ENCODE measurements at regions not wholly inside any gene's neighbourhood (a gene's known extent, or its start where the extent isn't known, plus 50 kb on each side); places are given as distances from the start of the nearest gene placed in this dataset.

DNA sequence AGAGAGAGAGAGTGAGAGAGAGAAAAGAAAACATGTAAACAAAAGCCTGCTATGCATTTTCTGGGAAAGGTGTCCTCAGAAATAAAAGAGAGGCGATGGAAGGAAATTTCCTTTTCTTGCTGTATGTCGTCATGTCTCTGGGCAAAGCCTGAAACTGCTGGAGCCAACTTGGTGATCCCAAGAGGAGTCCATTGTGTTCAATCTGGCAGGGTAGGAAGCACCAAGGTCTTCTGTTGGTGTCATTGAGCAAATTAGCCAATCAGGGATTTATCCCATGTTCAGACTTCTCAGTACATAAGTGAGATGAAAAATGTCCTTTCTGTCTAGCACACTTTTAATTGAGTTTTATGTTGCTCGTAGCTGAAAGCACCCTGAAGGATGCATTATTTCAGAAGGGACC, 260.0 kb upstream of the KAZN start (continued):
- TF ChIP-seq, protein P1, sequence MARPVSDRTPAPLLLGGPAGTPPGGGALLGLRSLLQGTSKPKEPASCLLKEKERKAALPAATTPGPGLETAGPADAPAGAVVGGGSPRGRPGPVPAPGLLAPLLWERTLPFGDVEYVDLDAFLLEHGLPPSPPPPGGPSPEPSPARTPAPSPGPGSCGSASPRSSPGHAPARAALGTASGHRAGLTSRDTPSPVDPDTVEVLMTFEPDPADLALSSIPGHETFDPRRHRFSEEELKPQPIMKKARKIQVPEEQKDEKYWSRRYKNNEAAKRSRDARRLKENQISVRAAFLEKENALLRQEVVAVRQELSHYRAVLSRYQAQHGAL (CRISPR knock-in tag; IDR thresholded peaks at IDR 0.05; ENCODE audit: not compliant biosample characterization): no peak
- TF ChIP-seq ZBTB38 (CRISPR knock-in tag; IDR thresholded peaks at IDR 0.05) (no peak), NR3C1 (CRISPR knock-in tag; IDR thresholded peaks at IDR 0.05) (no peak)

DNA sequence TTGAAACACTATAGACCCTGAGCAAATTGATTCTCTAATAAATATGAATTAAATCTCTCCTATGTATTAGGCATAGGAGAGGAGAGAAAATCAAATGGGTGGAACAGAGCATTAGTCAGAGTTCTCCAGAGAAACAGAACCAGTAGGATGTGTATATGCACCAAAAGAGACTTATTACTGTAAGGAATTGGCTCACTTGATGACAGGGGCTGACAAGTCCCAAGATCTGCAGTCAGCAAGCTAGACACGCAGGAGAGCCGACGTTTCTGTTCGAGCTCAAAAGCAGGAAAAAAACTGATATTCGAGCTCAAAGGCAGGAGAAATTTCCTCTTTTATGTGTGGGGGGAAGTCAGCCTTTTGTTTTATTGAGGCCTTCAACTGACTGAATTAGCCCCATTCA, 259.2 kb upstream of the KAZN start:
- H3K4me1 ChIP-seq (ENCODE audit: insufficient read depth, low read length): no peaks in the 10 kb centered on the region
- no peaks in the 10 kb centered on the region for H4K20me1 ChIP-seq (ENCODE audit: insufficient read depth, low read length)
- CTCF ChIA-PET (ENCODE audit: low intra/inter-chr PET ratio, low total read pairs): no interaction called here
- ATAC-seq (no peak), FAIRE-seq (no peak), DNase-seq (ENCODE audit: low spot score) (no peak)
- no peaks in the 10 kb centered on the region for H3K79me2 ChIP-seq (ENCODE audit: insufficient read depth, low read length)
- in situ Hi-C loops (cut with HindIII; ENCODE audit: extremely low pct_ligation_motif_present, low pct_unique_long_range_greater_than_20kb): no loop called here
- no peak overlapping the region for H3K9ac ChIP-seq (ENCODE audit: insufficient read depth, low read depth, low read length)
- POLR2A ChIA-PET: no interaction called here
- no peak overlapping the region for H2AFZ ChIP-seq (ENCODE audit: low read length)
- no peak overlapping the region for H3K4me3 ChIP-seq (replicated peaks in 1 of 3; ENCODE audit: insufficient read depth in 1 of 3, low read depth in 2 of 3, low read length in 3 of 3)
- H3K27ac ChIP-seq (ENCODE audit: extremely low read length, insufficient read depth, low read length): no peak overlapping the region
- TF ChIP-seq ZNF615 (CRISPR knock-in tag; IDR thresholded peaks at IDR 0.05; ENCODE audit: borderline replicate concordance) (no peak), PAF1 (CRISPR knock-in tag; IDR thresholded peaks at IDR 0.05) (no peak), TBL1XR1 (IDR thresholded peaks at IDR 0.05; ENCODE audit: borderline replicate concordance, low read length, partially characterized antibody) (no peak), SNRNP70 (IDR thresholded peaks at IDR 0.05; ENCODE audit: low read depth, low read length) (no peak), ZNF780A (CRISPR knock-in tag; IDR thresholded peaks at IDR 0.05) (no peak)
- H3K27me3 ChIP-seq (ENCODE audit: control insufficient read depth in 1 of 2, insufficient read depth in 2 of 2, low read length in 2 of 2): no peaks in the 10 kb centered on the region
- H3K4me2 ChIP-seq (ENCODE audit: low read depth, low read length): no peak overlapping the region
- WGBS (ENCODE audit: low lambda C conversion rate): 32% methylated on average over 5 of the region's 5 CpGs
- intact Hi-C loops (cut with micrococcal nuclease; ENCODE audit: unreplicated experiment): no loop called here
- peaks cover 4% of the 10 kb centered on the region; the same call in 1 of the 2 replicates for H3K9me3 ChIP-seq (ENCODE audit: low read length)
- BruUV-seq (replicated peaks): no TSS peak
- H3K36me3 ChIP-seq (replicated peaks in 1 of 2; ENCODE audit: control insufficient read depth in 1 of 2, insufficient read depth in 2 of 2, low read length in 2 of 2): no peaks in the 10 kb centered on the region
